ENCODE measurements at regions not wholly inside any gene's neighbourhood (a gene's known extent, or its start where the extent isn't known, plus 50 kb on each side); places are given as distances from the start of the nearest gene placed in this dataset.

- TF ChIP-seq POLR2AphosphoS5 (IDR thresholded peaks at IDR 0.05) = no peak
- TF ChIP-seq CTCF (IDR thresholded peaks at IDR 0.05) = no peak
- no peak for TF ChIP-seq POLR2A (IDR thresholded peaks at IDR 0.05)
- TF ChIP-seq EP300 (IDR thresholded peaks at IDR 0.05) = no peak
Observed at GRCh38 chrX:16357902-16358301, 190.6 kb downstream of the MAGEB17 start.
